ENCODE measurements at regions not wholly inside any gene's neighbourhood (a gene's known extent, or its start where the extent isn't known, plus 50 kb on each side); places are given as distances from the start of the nearest gene placed in this dataset.
A peak's percentile ranks its signal among the peaks of the same experiment; 100 is the strongest.

DNA sequence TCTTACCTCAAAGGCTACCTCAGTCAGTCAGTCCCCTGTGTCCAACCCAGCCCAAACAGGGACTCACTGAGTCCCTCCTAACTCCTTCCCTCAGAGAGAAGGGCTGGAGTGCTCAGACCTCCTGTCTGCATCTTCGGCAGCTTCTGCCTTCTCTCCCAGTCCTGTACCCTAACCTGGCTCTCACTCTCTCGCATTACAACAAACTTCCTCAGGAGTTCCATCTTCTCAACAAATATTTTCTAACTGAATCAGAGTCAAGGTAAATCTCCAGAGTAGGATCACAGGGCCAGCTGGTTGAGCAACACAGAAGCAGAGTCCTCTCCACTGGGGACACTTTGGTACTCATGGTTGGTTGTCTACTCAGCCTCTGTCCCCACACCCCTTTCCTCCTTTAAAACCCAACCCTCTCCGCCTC lies 92.3 kb downstream of the MRPL14 start:
- no peak for DNase-seq (ENCODE audit: low spot score)
- Mint-ChIP-seq H3K9me3 (ENCODE audit: low read depth) (peaks cover 2% of the 10 kb centered on the region), H3K27me3 (ENCODE audit: low read depth) (no peaks in the 10 kb centered on the region), H3K4me1 (ENCODE audit: low read depth) (peaks cover 34% of the 10 kb centered on the region), H3K4me3 (ENCODE audit: unreplicated experiment) (no peak overlapping the region), H3K36me3 (ENCODE audit: low read depth) (no peaks in the 10 kb centered on the region), H3K27ac (ENCODE audit: unreplicated experiment) (no peak overlapping the region)
- TF ChIP-seq, protein P1, sequence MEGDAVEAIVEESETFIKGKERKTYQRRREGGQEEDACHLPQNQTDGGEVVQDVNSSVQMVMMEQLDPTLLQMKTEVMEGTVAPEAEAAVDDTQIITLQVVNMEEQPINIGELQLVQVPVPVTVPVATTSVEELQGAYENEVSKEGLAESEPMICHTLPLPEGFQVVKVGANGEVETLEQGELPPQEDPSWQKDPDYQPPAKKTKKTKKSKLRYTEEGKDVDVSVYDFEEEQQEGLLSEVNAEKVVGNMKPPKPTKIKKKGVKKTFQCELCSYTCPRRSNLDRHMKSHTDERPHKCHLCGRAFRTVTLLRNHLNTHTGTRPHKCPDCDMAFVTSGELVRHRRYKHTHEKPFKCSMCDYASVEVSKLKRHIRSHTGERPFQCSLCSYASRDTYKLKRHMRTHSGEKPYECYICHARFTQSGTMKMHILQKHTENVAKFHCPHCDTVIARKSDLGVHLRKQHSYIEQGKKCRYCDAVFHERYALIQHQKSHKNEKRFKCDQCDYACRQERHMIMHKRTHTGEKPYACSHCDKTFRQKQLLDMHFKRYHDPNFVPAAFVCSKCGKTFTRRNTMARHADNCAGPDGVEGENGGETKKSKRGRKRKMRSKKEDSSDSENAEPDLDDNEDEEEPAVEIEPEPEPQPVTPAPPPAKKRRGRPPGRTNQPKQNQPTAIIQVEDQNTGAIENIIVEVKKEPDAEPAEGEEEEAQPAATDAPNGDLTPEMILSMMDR (IDR thresholded peaks at IDR 0.05) = no peak

DNA sequence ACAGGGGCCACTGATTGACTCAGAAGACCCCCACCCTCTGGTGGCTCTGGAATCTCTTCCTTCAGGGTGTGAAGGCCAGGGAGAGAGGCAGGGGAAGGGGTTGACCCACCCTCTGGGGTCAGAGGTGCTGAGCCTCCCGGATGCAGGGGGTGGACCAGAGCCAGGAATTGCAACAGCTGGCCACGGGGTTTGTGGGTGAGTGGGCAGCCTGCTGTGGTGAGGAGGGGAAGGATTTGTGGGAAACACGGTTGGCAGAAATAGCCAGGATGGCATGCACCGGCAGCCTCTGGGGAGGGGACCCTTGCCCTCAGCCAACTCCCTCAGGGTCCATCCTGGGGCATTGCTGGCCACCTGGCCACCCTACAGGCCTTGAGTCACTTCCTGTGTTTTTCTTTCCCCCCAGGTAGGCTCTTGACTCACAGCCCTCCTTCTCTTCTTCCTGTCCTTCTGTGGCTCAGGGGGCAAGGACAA lies 92.8 kb downstream of the MRPL14 start:
- peaks cover 2% of the 10 kb centered on the region for H3K9me3 Mint-ChIP-seq (ENCODE audit: low read depth)
- H3K27me3 Mint-ChIP-seq (ENCODE audit: low read depth) = no peaks in the 10 kb centered on the region
- H3K36me3 Mint-ChIP-seq (ENCODE audit: low read depth) = no peaks in the 10 kb centered on the region
- peaks cover 34% of the 10 kb centered on the region for H3K4me1 Mint-ChIP-seq (ENCODE audit: low read depth)
- TF ChIP-seq, protein P1 (IDR thresholded peaks at IDR 0.05) = no peak
- no peak overlapping the region for H3K27ac Mint-ChIP-seq (ENCODE audit: unreplicated experiment)
- no peak for DNase-seq (ENCODE audit: low spot score)
- no peak overlapping the region for H3K4me3 Mint-ChIP-seq (ENCODE audit: unreplicated experiment)

DNA sequence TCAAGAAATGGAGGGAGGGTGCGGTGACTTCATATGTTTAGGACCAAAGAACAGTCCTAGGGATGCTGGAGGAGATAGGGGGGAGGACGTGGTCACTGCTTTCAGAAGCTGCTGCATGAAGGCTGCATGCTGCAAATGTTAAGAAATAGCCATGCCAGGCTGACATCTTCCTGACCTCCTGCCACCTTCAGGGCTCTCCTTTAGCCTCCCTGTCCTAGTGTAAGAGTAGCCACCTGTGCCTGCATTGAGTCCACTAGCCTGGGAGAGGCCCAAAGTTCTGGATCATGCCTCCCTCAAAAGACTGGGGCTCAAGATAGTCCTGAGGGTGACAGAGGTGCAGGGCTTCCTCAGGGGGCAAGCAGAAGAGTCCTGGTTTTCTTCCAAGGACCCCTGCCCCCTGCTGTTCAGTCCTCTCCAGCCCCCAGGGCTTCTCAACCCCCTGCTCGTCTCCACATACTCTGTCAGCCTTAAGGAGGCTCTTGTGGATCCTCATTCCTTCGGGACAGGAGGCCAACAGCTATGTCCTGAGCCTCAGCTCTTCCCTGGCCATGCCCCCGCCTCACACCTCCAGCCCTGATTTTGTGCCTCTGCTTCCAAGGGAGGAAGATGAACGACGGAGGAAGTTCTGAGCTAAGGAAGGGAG lies 96.3 kb downstream of the MRPL14 start:
- no peak for DNase-seq (ENCODE audit: low spot score)
- H3K9me3 Mint-ChIP-seq (ENCODE audit: low read depth) = peaks cover 2% of the 10 kb centered on the region
- H3K27me3 Mint-ChIP-seq (ENCODE audit: low read depth) = peaks cover 3% of the 10 kb centered on the region
- H3K27ac Mint-ChIP-seq (ENCODE audit: unreplicated experiment) = no peak overlapping the region
- H3K4me1 Mint-ChIP-seq (ENCODE audit: low read depth) = peaks cover 31% of the 10 kb centered on the region
- H3K36me3 Mint-ChIP-seq (ENCODE audit: low read depth) = no peaks in the 10 kb centered on the region
- TF ChIP-seq, protein P1 (IDR thresholded peaks at IDR 0.05) = no peak
- H3K4me3 Mint-ChIP-seq (ENCODE audit: unreplicated experiment) = no peak overlapping the region

DNA sequence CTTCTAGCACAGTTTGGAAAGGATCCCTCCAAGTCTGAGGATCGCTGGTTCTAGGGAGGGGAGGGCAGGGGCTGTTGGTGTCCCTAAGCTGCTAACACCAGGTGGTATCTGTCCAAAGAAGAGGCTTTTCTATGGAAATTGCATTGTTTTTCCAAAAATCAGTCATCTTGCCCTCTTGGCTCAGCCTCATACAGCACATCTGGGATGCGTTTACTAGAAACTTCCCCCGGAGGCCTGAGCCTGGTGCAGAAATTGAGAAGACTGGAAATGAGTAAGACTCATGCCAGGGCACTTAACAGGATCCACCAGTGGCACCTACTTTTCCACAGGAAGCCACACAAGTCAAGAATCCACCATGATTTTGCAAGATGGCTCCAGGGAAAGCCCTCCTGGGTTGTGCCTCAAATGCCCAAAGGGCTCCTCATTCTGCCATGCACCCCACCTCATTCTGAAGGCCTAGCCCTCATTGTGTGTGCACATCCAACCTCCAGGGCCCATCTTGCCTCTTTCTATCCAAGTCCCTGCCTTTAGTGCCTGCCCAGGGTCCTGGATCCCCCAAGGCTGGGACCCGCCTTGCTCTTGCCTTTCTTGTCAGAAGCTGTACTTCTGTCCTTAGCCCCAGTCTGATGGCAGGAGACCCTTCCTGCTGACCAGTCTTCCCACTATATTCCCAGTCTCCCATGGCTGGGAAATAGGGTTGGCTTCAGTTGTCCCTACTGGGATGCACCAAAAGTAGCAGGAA lies 97.6 kb downstream of the MRPL14 start:
- Mint-ChIP-seq H3K36me3 (ENCODE audit: low read depth) (no peaks in the 10 kb centered on the region), H3K4me1 (ENCODE audit: low read depth) (peaks cover 27% of the 10 kb centered on the region), H3K27ac (ENCODE audit: unreplicated experiment) (no peak overlapping the region), H3K9me3 (ENCODE audit: low read depth) (no peaks in the 10 kb centered on the region), H3K4me3 (ENCODE audit: unreplicated experiment) (no peak overlapping the region), H3K27me3 (ENCODE audit: low read depth) (peaks cover 3% of the 10 kb centered on the region)
- DNase-seq (ENCODE audit: low spot score) = no peak
- TF ChIP-seq, protein P1 (IDR thresholded peaks at IDR 0.05) = no peak

DNA sequence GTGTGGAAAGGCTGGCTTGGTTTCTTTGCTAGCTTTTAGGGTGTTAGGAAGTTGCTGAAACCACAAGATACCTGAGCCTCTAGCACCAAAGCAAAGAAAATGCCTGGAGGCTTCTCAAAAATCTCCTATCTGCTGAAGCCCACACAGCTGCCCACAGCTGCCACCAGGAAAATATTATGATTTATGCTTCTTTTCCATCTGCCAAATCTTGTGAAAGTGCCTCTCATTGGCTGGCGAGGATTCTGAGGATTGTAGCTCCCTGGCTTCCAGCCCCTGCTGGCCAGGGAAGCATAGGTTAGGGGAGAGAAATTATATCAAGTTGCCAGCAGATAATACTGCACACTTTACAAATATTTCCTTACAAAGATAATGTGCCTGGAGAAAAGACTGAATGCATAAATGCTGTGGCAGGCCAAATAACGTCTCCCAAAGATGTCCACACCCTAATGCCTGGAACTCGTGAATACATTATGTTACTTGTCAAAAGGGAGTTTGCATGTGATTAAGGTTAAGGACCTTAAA lies 98.4 kb downstream of the MRPL14 start:
- Mint-ChIP-seq H3K4me1 (ENCODE audit: low read depth) (peaks cover 24% of the 10 kb centered on the region), H3K27me3 (ENCODE audit: low read depth) (peaks cover 3% of the 10 kb centered on the region), H3K27ac (ENCODE audit: unreplicated experiment) (no peak overlapping the region), H3K4me3 (ENCODE audit: unreplicated experiment) (no peak overlapping the region), H3K9me3 (ENCODE audit: low read depth) (no peaks in the 10 kb centered on the region), H3K36me3 (ENCODE audit: low read depth) (no peaks in the 10 kb centered on the region)
- DNase-seq (ENCODE audit: low spot score) = no peak
- TF ChIP-seq, protein P1 (IDR thresholded peaks at IDR 0.05) = peak; percentile 63

Measured in chondrocyte (in vitro differentiated cells).